Osteoblast (primary cell): ENCODE measurements at regions not wholly inside any gene's neighbourhood (a gene's known extent, or its start where the extent isn't known, plus 50 kb on each side); places are given as distances from the start of the nearest gene placed in this dataset.

Experiments
- DNase-seq: peaks from one replicate; pipeline ENCODE4 v3.0.0; 2011; ENCODE audit warnings: low spot score, mixed read lengths; ENCODE audit not compliant: insufficient read length; ENCODE audit errors: missing footprints
- H2AFZ ChIP-seq: 2 replicates; pipeline ENCODE4 v1.6.0; 2011; ENCODE audit warnings: mild to moderate bottlenecking, low read length
- H3K27ac ChIP-seq: 2 replicates; pipeline ENCODE4 v1.5.1; 2011; ENCODE audit warnings: mild to moderate bottlenecking, low read depth, low read length, moderate library complexity
- H3K27me3 ChIP-seq: 2 replicates; pipeline ENCODE4 v1.6.0; 2012; ENCODE audit warnings: mild to moderate bottlenecking, control low read depth, inconsistent platforms, low read length, moderate library complexity; ENCODE audit not compliant: insufficient read depth
- H3K36me3 ChIP-seq: 2 replicates; pipeline ENCODE4 v1.5.1; 2011; ENCODE audit warnings: mild to moderate bottlenecking, low read length, control low read depth, moderate library complexity; ENCODE audit not compliant: insufficient read depth
- H3K4me1 ChIP-seq: 2 replicates; pipeline ENCODE4 v1.5.1; 2011; ENCODE audit warnings: mild to moderate bottlenecking, low read length, control low read depth, moderate library complexity; ENCODE audit not compliant: insufficient read depth
- H3K4me2 ChIP-seq: 2 replicates; pipeline ENCODE4 v1.6.0; 2011; ENCODE audit warnings: mild to moderate bottlenecking, low read length; ENCODE audit not compliant: insufficient read depth
- H3K4me3 ChIP-seq: fragments of 200-600 bp; sonication (generic); 3 replicates; pipeline ENCODE4 v1.5.1; 2012; ENCODE audit warnings: mild to moderate bottlenecking, low read length, inconsistent platforms; ENCODE audit not compliant: insufficient read depth
- H3K79me2 ChIP-seq: 2 replicates; pipeline ENCODE4 v1.6.0; 2012; ENCODE audit warnings: mild to moderate bottlenecking, low read length, control low read depth, inconsistent platforms; ENCODE audit not compliant: insufficient read depth
- H3K9me3 ChIP-seq: 2 replicates; pipeline ENCODE4 v1.5.1; 2011; ENCODE audit warnings: low read depth, low read length, control low read depth
- H4K20me1 ChIP-seq: 2 replicates; pipeline ENCODE4 v1.6.0; 2012; ENCODE audit warnings: mild to moderate bottlenecking, low read length, control low read depth; ENCODE audit not compliant: insufficient read depth
- TF ChIP-seq, protein P1 (sequence below): IDR thresholded peaks from 2 replicates; pipeline ENCODE4 v1.5.1; 2011; ENCODE audit warnings: mild to moderate bottlenecking, low read depth, low read length, moderate library complexity; ENCODE audit errors: extremely low read depth

DNA sequence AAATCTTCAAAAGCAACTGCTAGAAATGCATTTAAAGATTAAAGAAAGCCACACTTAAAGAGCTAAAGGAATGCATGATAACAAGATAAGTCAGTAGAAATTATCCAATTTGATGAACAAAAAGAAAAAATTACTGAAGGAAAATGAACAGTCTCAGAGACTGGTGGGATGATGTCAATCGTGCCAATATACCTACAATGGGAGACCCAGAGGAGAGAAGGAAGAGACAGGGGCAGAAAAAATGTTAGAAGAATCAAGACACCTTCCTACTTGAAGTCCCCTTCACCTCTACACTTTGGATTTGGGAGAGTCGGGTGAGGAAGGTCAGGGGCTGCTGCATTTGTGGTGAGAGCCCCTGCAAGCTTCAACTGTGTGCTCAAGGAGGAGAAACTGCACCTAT is 216.3 kb downstream of the BUD13 start:
- TF ChIP-seq, protein P1, sequence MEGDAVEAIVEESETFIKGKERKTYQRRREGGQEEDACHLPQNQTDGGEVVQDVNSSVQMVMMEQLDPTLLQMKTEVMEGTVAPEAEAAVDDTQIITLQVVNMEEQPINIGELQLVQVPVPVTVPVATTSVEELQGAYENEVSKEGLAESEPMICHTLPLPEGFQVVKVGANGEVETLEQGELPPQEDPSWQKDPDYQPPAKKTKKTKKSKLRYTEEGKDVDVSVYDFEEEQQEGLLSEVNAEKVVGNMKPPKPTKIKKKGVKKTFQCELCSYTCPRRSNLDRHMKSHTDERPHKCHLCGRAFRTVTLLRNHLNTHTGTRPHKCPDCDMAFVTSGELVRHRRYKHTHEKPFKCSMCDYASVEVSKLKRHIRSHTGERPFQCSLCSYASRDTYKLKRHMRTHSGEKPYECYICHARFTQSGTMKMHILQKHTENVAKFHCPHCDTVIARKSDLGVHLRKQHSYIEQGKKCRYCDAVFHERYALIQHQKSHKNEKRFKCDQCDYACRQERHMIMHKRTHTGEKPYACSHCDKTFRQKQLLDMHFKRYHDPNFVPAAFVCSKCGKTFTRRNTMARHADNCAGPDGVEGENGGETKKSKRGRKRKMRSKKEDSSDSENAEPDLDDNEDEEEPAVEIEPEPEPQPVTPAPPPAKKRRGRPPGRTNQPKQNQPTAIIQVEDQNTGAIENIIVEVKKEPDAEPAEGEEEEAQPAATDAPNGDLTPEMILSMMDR = no peak
- Histone ChIP-seq H3K9me3 (no peaks in the 10 kb centered on the region), H3K4me1 (no peaks in the 10 kb centered on the region), H2AFZ (no peak overlapping the region), H3K36me3 (no peaks in the 10 kb centered on the region), H3K4me3 (no peak overlapping the region), H4K20me1 (no peaks in the 10 kb centered on the region), H3K4me2 (no peak overlapping the region), H3K79me2 (no peaks in the 10 kb centered on the region), H3K27ac (no peak overlapping the region), H3K27me3 (no peaks in the 10 kb centered on the region)
- no peak for DNase-seq

DNA sequence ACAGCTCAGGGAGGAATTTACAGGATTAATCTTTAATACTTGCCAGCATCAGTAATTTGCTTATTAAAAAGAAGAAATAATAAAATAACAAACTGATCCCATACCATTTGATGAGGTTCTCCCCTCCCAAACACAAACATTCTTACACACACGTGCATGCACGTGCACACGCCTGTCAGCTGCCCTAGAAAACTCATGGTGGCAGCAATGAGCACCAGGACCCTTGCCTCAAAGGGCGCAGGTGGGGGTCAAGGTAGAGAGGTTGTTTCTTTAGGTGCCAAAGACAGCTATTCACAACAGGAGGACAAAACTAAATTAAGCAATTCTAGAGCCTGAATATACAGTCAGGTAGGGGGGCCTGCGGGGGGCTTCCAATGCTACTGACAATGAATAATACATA is 219.3 kb downstream of the BUD13 start:
- H3K4me1 ChIP-seq = no peaks in the 10 kb centered on the region
- H3K79me2 ChIP-seq = no peaks in the 10 kb centered on the region
- H3K4me2 ChIP-seq = no peak overlapping the region
- H3K4me3 ChIP-seq = no peak overlapping the region
- H3K27ac ChIP-seq = no peak overlapping the region
- no peak overlapping the region for H2AFZ ChIP-seq
- no peaks in the 10 kb centered on the region for H3K27me3 ChIP-seq
- H3K9me3 ChIP-seq = no peaks in the 10 kb centered on the region
- H4K20me1 ChIP-seq = no peaks in the 10 kb centered on the region
- TF ChIP-seq, protein P1 = no peak
- no peak for DNase-seq
- no peaks in the 10 kb centered on the region for H3K36me3 ChIP-seq

DNA sequence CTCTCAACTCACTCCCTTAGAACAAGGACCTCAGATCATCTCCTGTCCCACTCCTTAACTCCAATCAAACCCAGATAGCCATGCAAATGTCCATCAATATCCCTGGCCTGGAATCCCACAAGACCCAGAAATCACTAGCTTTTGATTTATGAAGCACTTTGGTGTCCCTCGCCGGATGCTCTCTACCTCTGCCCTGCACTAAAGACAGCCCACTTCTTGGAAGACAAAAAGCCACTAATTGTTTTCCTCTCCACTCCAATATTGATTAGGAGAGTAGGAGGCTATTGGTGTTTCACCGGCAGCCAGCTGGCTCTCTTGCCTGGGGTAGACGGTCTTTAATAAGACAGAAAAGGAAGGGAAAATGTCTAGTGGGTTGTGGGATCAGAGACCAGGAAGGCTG is 221.2 kb downstream of the BUD13 start:
- no peaks in the 10 kb centered on the region for H3K36me3 ChIP-seq
- H2AFZ ChIP-seq = no peak overlapping the region
- no peaks in the 10 kb centered on the region for H3K79me2 ChIP-seq
- H3K4me3 ChIP-seq = no peak overlapping the region
- no peaks in the 10 kb centered on the region for H3K9me3 ChIP-seq
- H3K27me3 ChIP-seq = no peaks in the 10 kb centered on the region
- no peaks in the 10 kb centered on the region for H3K4me1 ChIP-seq
- TF ChIP-seq, protein P1 = no peak
- H4K20me1 ChIP-seq = no peaks in the 10 kb centered on the region
- DNase-seq = no peak
- no peak overlapping the region for H3K27ac ChIP-seq
- no peak overlapping the region for H3K4me2 ChIP-seq

DNA sequence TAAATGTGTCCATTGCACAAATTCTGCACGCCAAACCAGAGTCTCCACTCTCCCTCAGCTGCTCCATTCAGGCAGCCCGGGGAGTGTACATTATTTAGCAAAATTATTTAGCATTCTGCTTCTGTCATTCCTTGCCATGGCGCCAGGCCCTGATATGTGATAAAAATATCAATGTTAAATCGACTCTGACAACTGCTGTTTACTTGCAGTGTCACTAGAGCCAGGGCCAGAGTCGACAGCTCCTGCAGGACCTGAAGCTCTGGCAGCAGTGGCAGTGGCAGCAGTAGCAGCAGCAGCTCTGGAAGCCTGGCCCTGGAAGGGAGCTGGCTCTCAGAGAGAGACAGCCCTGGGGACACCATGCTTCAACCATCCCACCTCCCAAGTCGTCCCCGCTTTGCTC is 224.5 kb downstream of the BUD13 start:
- H3K27me3 ChIP-seq = no peaks in the 10 kb centered on the region
- no peak overlapping the region for H3K4me3 ChIP-seq
- no peaks in the 10 kb centered on the region for H3K4me1 ChIP-seq
- no peak overlapping the region for H3K4me2 ChIP-seq
- H3K9me3 ChIP-seq = no peaks in the 10 kb centered on the region
- H2AFZ ChIP-seq = no peak overlapping the region
- H3K27ac ChIP-seq = no peak overlapping the region
- no peaks in the 10 kb centered on the region for H3K79me2 ChIP-seq
- no peak for DNase-seq
- TF ChIP-seq, protein P1 = no peak
- no peaks in the 10 kb centered on the region for H3K36me3 ChIP-seq
- no peaks in the 10 kb centered on the region for H4K20me1 ChIP-seq
